WTC11 (cell line): ENCODE measurements at regions not wholly inside any gene's neighbourhood (a gene's known extent, or its start where the extent isn't known, plus 50 kb on each side); places are given as distances from the start of the nearest gene placed in this dataset.

Source experiments
- ATAC-seq: fragments of 200-7000 bp; cut with Tn5 transposase; 2 replicates; pipeline ENCODE4 v1.10.0; 2021; ENCODE audit warnings: mild to moderate bottlenecking, moderate library complexity
- CTCF ChIA-PET: fragments of 300-600 bp; sonication (Branson Sonifier 250); formaldehyde crosslinking; loops from one replicate; lab custom pipeline; 2021; ENCODE audit warnings: antibody characterized with exemption; lab: Charles Lee
- POLR2A ChIA-PET: fragments of 350-600 bp; sonication (Branson Sonifier 250); formaldehyde crosslinking; loops from one replicate; lab custom pipeline; 2021; ENCODE audit warnings: antibody characterized with exemption; lab: Charles Lee
- DNase-seq: peaks from one replicate; pipeline ENCODE4 v3.0.0; 2021; ENCODE audit warnings: low spot score
- H3K27ac Mint-ChIP-seq: 2 replicates; pipeline ENCODE4 v1.8.0; 2021; ENCODE audit warnings: mixed read lengths
- H3K27me3 Mint-ChIP-seq: 2 replicates; pipeline ENCODE4 v1.8.0; 2021; ENCODE audit warnings: low read depth, mild to moderate bottlenecking, moderate library complexity, mixed read lengths
- H3K36me3 Mint-ChIP-seq: 2 replicates; pipeline ENCODE4 v1.8.0; 2021; ENCODE audit warnings: mixed read lengths
- H3K4me1 Mint-ChIP-seq: 2 replicates; pipeline ENCODE4 v1.8.0; 2022; ENCODE audit warnings: mixed read lengths
- H3K4me3 Mint-ChIP-seq: 2 replicates; pipeline ENCODE4 v1.8.0; 2021; ENCODE audit warnings: mild to moderate bottlenecking, moderate library complexity, mixed read lengths
- H3K9me3 Mint-ChIP-seq: 2 replicates; pipeline ENCODE4 v1.8.0; 2021; ENCODE audit warnings: mixed read lengths
- CBFB ChIP-seq: sonication (generic); formaldehyde crosslinking; IDR thresholded peaks from 2 replicates; pipeline ENCODE4 v1.8.1; 2022; ENCODE audit warnings: mild to moderate bottlenecking, low read depth, missing genetic modification reagents
- CDX4 ChIP-seq: fragments of 250-450 bp; sonication (Bioruptor Pico); IDR thresholded peaks from 2 replicates; pipeline ENCODE4 v1.9.0; 2021; ENCODE audit warnings: moderate library complexity, mild to moderate bottlenecking, inconsistent platforms, borderline replicate concordance
- E2F5 ChIP-seq: sonication (generic); formaldehyde crosslinking; IDR thresholded peaks from 2 replicates; pipeline ENCODE4 v1.8.1; 2022; ENCODE audit warnings: mild to moderate bottlenecking, moderate library complexity, missing genetic modification reagents
- FOXK1 ChIP-seq: sonication (generic); formaldehyde crosslinking; IDR thresholded peaks from 2 replicates; pipeline ENCODE4 v1.8.0; 2022; ENCODE audit warnings: mild to moderate bottlenecking, moderate library complexity, missing genetic modification reagents
- IRF2 ChIP-seq: sonication (generic); formaldehyde crosslinking; IDR thresholded peaks from 2 replicates; pipeline ENCODE4 v1.8.0; 2022; ENCODE audit warnings: low read depth, missing genetic modification reagents, borderline replicate concordance
- MLX ChIP-seq: sonication (generic); formaldehyde crosslinking; IDR thresholded peaks from 2 replicates; pipeline ENCODE4 v1.8.1; 2023; ENCODE audit warnings: mild to moderate bottlenecking, missing genetic modification reagents, moderate library complexity
- MXD4 ChIP-seq: fragments of 250-450 bp; sonication (Bioruptor Pico); IDR thresholded peaks from 2 replicates; pipeline ENCODE4 v1.8.0; 2021; ENCODE audit warnings: mild to moderate bottlenecking, moderate library complexity, borderline replicate concordance
- TEAD1 ChIP-seq: sonication (generic); formaldehyde crosslinking; IDR thresholded peaks from 2 replicates; pipeline ENCODE4 v1.8.0; 2022; ENCODE audit warnings: mild to moderate bottlenecking, missing genetic modification reagents
- ZMAT4 ChIP-seq: fragments of 250-450 bp; sonication (Bioruptor Pico); IDR thresholded peaks from 2 replicates; pipeline ENCODE4 v1.9.0; 2021; ENCODE audit warnings: mild to moderate bottlenecking
- ZNF121 ChIP-seq: sonication (generic); formaldehyde crosslinking; IDR thresholded peaks from 2 replicates; pipeline ENCODE4 v1.8.0; 2023; ENCODE audit warnings: missing genetic modification reagents
- ZNF138 ChIP-seq: sonication (generic); formaldehyde crosslinking; conservative IDR thresholded peaks from 2 replicates; pipeline ENCODE4 v1.8.1; 2022; ENCODE audit warnings: mild to moderate bottlenecking, moderate library complexity, missing genetic modification reagents
- TF ChIP-seq, protein P1 (sequence below): sonication (generic); formaldehyde crosslinking; IDR thresholded peaks from 2 replicates; pipeline ENCODE4 v1.8.1; 2023; ENCODE audit warnings: mild to moderate bottlenecking, moderate library complexity, missing genetic modification reagents
- TF ChIP-seq, protein P2 (sequence below): fragments of 250-450 bp; sonication (Bioruptor Pico); IDR thresholded peaks from 2 replicates; pipeline ENCODE4 v1.9.0; 2021; ENCODE audit warnings: mild to moderate bottlenecking, borderline replicate concordance
- TF ChIP-seq, protein P3 (sequence below): sonication (generic); formaldehyde crosslinking; IDR thresholded peaks from 2 replicates; pipeline ENCODE4 v1.8.1; 2023; ENCODE audit warnings: mild to moderate bottlenecking, missing genetic modification reagents
- TF ChIP-seq, protein P4 (sequence below): sonication (generic); formaldehyde crosslinking; IDR thresholded peaks from 2 replicates; pipeline ENCODE4 v1.8.0; 2022; ENCODE audit warnings: mild to moderate bottlenecking, missing genetic modification reagents
- TF ChIP-seq, protein P5 (sequence below): fragments of 200-600 bp; IDR thresholded peaks from 2 replicates; pipeline ENCODE4 v1.8.0; 2022; ENCODE audit warnings: antibody characterized with exemption

- TF ChIP-seq TEAD1 (CRISPR knock-in tag), result no peak
- TF ChIP-seq, protein P1, sequence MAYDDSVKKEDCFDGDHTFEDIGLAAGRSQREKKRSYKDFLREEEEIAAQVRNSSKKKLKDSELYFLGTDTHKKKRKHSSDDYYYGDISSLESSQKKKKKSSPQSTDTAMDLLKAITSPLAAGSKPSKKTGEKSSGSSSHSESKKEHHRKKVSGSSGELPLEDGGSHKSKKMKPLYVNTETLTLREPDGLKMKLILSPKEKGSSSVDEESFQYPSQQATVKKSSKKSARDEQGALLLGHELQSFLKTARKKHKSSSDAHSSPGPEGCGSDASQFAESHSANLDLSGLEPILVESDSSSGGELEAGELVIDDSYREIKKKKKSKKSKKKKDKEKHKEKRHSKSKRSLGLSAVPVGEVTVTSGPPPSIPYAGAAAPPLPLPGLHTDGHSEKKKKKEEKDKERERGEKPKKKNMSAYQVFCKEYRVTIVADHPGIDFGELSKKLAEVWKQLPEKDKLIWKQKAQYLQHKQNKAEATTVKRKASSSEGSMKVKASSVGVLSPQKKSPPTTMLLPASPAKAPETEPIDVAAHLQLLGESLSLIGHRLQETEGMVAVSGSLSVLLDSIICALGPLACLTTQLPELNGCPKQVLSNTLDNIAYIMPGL (CRISPR knock-in tag), result no peak
- no peak for TF ChIP-seq ZMAT4 (CRISPR knock-in tag)
- TF ChIP-seq, protein P2, sequence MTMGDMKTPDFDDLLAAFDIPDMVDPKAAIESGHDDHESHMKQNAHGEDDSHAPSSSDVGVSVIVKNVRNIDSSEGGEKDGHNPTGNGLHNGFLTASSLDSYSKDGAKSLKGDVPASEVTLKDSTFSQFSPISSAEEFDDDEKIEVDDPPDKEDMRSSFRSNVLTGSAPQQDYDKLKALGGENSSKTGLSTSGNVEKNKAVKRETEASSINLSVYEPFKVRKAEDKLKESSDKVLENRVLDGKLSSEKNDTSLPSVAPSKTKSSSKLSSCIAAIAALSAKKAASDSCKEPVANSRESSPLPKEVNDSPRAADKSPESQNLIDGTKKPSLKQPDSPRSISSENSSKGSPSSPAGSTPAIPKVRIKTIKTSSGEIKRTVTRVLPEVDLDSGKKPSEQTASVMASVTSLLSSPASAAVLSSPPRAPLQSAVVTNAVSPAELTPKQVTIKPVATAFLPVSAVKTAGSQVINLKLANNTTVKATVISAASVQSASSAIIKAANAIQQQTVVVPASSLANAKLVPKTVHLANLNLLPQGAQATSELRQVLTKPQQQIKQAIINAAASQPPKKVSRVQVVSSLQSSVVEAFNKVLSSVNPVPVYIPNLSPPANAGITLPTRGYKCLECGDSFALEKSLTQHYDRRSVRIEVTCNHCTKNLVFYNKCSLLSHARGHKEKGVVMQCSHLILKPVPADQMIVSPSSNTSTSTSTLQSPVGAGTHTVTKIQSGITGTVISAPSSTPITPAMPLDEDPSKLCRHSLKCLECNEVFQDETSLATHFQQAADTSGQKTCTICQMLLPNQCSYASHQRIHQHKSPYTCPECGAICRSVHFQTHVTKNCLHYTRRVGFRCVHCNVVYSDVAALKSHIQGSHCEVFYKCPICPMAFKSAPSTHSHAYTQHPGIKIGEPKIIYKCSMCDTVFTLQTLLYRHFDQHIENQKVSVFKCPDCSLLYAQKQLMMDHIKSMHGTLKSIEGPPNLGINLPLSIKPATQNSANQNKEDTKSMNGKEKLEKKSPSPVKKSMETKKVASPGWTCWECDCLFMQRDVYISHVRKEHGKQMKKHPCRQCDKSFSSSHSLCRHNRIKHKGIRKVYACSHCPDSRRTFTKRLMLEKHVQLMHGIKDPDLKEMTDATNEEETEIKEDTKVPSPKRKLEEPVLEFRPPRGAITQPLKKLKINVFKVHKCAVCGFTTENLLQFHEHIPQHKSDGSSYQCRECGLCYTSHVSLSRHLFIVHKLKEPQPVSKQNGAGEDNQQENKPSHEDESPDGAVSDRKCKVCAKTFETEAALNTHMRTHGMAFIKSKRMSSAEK (CRISPR knock-in tag), result no peak
- no peak for TF ChIP-seq E2F5 (CRISPR knock-in tag)
- no peak for TF ChIP-seq CDX4
- TF ChIP-seq ZNF138 (CRISPR knock-in tag), result no peak
- no peak for TF ChIP-seq MLX (CRISPR knock-in tag)
- TF ChIP-seq, protein P3, sequence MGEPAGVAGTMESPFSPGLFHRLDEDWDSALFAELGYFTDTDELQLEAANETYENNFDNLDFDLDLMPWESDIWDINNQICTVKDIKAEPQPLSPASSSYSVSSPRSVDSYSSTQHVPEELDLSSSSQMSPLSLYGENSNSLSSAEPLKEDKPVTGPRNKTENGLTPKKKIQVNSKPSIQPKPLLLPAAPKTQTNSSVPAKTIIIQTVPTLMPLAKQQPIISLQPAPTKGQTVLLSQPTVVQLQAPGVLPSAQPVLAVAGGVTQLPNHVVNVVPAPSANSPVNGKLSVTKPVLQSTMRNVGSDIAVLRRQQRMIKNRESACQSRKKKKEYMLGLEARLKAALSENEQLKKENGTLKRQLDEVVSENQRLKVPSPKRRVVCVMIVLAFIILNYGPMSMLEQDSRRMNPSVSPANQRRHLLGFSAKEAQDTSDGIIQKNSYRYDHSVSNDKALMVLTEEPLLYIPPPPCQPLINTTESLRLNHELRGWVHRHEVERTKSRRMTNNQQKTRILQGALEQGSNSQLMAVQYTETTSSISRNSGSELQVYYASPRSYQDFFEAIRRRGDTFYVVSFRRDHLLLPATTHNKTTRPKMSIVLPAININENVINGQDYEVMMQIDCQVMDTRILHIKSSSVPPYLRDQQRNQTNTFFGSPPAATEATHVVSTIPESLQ, result no peak
- no peak for TF ChIP-seq CBFB
- no peak for TF ChIP-seq ZNF121
Observed at GRCh38 chr1:175890958-175891357, 147.6 kb upstream of the TNR start (continued).

- H3K4me1 Mint-ChIP-seq, result peaks cover 15% of the 10 kb centered on the region
- no peaks in the 10 kb centered on the region for H3K9me3 Mint-ChIP-seq
- DNase-seq (no peak), ATAC-seq (no peak)
- H3K36me3 Mint-ChIP-seq, result no peaks in the 10 kb centered on the region
- H3K4me3 Mint-ChIP-seq, result no peak overlapping the region
- TF ChIP-seq MXD4 (CRISPR knock-in tag), result no peak
- CTCF ChIA-PET, result no interaction called here
- H3K27ac Mint-ChIP-seq, result no peak overlapping the region
- H3K27me3 Mint-ChIP-seq, result peaks cover 98% of the 10 kb centered on the region
- POLR2A ChIA-PET, result no interaction called here
Observed at GRCh38 chr1:175889848-175890247, 146.5 kb upstream of the TNR start.

- no peak for ATAC-seq
- Mint-ChIP-seq H3K27ac (no peak overlapping the region), H3K4me1 (peaks cover 15% of the 10 kb centered on the region), H3K27me3 (peaks cover 98% of the 10 kb centered on the region), H3K9me3 (no peaks in the 10 kb centered on the region), H3K4me3 (peak overlapping the region; percentile 58; the same call in 1 of the 2 replicates), H3K36me3 (no peaks in the 10 kb centered on the region)
- no peak for DNase-seq
- ChIA-PET POLR2A (no interaction called here), CTCF (interaction anchor here (1.2 to 2.3 kb wide), 4 partner anchors 10 to 241 kb away, joined by 3 to 7 read pairs (median 5); no protein-coding TSS in a partner anchor)
- TF ChIP-seq, protein P4, sequence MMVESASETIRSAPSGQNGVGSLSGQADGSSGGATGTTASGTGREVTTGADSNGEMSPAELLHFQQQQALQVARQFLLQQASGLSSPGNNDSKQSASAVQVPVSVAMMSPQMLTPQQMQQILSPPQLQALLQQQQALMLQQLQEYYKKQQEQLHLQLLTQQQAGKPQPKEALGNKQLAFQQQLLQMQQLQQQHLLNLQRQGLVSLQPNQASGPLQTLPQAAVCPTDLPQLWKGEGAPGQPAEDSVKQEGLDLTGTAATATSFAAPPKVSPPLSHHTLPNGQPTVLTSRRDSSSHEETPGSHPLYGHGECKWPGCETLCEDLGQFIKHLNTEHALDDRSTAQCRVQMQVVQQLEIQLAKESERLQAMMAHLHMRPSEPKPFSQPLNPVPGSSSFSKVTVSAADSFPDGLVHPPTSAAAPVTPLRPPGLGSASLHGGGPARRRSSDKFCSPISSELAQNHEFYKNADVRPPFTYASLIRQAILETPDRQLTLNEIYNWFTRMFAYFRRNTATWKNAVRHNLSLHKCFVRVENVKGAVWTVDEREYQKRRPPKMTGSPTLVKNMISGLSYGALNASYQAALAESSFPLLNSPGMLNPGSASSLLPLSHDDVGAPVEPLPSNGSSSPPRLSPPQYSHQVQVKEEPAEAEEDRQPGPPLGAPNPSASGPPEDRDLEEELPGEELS (CRISPR knock-in tag), result no peak
- TF ChIP-seq, protein P5, sequence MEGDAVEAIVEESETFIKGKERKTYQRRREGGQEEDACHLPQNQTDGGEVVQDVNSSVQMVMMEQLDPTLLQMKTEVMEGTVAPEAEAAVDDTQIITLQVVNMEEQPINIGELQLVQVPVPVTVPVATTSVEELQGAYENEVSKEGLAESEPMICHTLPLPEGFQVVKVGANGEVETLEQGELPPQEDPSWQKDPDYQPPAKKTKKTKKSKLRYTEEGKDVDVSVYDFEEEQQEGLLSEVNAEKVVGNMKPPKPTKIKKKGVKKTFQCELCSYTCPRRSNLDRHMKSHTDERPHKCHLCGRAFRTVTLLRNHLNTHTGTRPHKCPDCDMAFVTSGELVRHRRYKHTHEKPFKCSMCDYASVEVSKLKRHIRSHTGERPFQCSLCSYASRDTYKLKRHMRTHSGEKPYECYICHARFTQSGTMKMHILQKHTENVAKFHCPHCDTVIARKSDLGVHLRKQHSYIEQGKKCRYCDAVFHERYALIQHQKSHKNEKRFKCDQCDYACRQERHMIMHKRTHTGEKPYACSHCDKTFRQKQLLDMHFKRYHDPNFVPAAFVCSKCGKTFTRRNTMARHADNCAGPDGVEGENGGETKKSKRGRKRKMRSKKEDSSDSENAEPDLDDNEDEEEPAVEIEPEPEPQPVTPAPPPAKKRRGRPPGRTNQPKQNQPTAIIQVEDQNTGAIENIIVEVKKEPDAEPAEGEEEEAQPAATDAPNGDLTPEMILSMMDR, result no peak
- TF ChIP-seq FOXK1 (CRISPR knock-in tag) (no peak), IRF2 (no peak)
- TF ChIP-seq, protein P1 (CRISPR knock-in tag), result no peak
Observed at GRCh38 chr1:175888996-175889395, 145.6 kb upstream of the TNR start.
